Neuronal stem cell (in vitro differentiated cells): ENCODE measurements at regions not wholly inside any gene's neighbourhood (a gene's known extent, or its start where the extent isn't known, plus 50 kb on each side); places are given as distances from the start of the nearest gene placed in this dataset.

ENCODE experiments used
- DNase-seq: peaks from one replicate; pipeline ENCODE4 v3.0.0-alpha.2; 2013; ENCODE audit warnings: low spot score
- H2AFZ ChIP-seq: one replicate; pipeline ENCODE4 v1.6.1; 2013; ENCODE audit warnings: mild to moderate bottlenecking, low read length, inconsistent platforms
- H2AK5ac ChIP-seq: 2 replicates; pipeline ENCODE4 v1.6.1; 2013; ENCODE audit warnings: low read depth, mild to moderate bottlenecking, inconsistent platforms, low read length, moderate library complexity, mixed read lengths
- H2BK120ac ChIP-seq: 2 replicates; pipeline ENCODE4 v1.6.1; 2013; ENCODE audit warnings: low read depth, mild to moderate bottlenecking, inconsistent platforms, low read length, moderate library complexity, mixed read lengths
- H2BK12ac ChIP-seq: one replicate; pipeline ENCODE4 v1.6.1; 2013; ENCODE audit warnings: low read length, inconsistent platforms
- H2BK15ac ChIP-seq: 2 replicates; pipeline ENCODE4 v1.6.1; 2013; ENCODE audit warnings: mild to moderate bottlenecking, low read length, inconsistent platforms, mixed read lengths
- H2BK5ac ChIP-seq: one replicate; pipeline ENCODE4 v1.6.1; 2013; ENCODE audit warnings: inconsistent platforms, mild to moderate bottlenecking, low read length, moderate library complexity
- H3K14ac ChIP-seq: one replicate; pipeline ENCODE4 v1.6.1; 2013; ENCODE audit warnings: low read length, inconsistent platforms
- H3K18ac ChIP-seq: 2 replicates; pipeline ENCODE4 v1.6.1; 2013; ENCODE audit warnings: low read length, inconsistent platforms
- H3K23ac ChIP-seq: 2 replicates; pipeline ENCODE4 v1.6.1; 2013; ENCODE audit warnings: low read depth, mild to moderate bottlenecking, mixed read lengths, low read length, inconsistent platforms; ENCODE audit not compliant: poor library complexity
- H3K27ac ChIP-seq: replicated peaks from 3 replicates; pipeline ENCODE4 v1.5.1; 2013; ENCODE audit warnings: low read length, inconsistent platforms
- H3K27me3 ChIP-seq, 3 experiments: 2 replicates each; pipeline ENCODE4 v1.6.1; 2013; ENCODE audit warnings: low read length in 3 of 3, mild to moderate bottlenecking in 2 of 3, inconsistent platforms in 1 of 3, low read depth in 1 of 3, mixed read lengths in 1 of 3, moderate library complexity in 1 of 3; ENCODE audit not compliant: control insufficient read depth in 3 of 3, insufficient read depth in 3 of 3
- H3K36me3 ChIP-seq, 2 donors: replicated peaks in 1 of 2; 2 replicates each; pipeline ENCODE4 v1.6.1; 2013; ENCODE audit warnings: low read length in 2 of 2; ENCODE audit not compliant: control insufficient read depth in 2 of 2, insufficient read depth in 2 of 2
- H3K4ac ChIP-seq: 2 replicates; pipeline ENCODE4 v1.6.1; 2013; ENCODE audit warnings: inconsistent platforms, mild to moderate bottlenecking, low read length, moderate library complexity
- H3K4me1 ChIP-seq, 2 donors: 1 replicate in 1 of 2; 2 replicates in 1 of 2; pipeline ENCODE4 v1.6.1; 2013; ENCODE audit warnings: low read length in 2 of 2, low read depth in 1 of 2; ENCODE audit not compliant: control insufficient read depth in 2 of 2, insufficient read depth in 1 of 2
- H3K4me2 ChIP-seq: one replicate; pipeline ENCODE4 v1.6.1; 2013; ENCODE audit warnings: mild to moderate bottlenecking, low read length, inconsistent platforms; ENCODE audit not compliant: insufficient read depth, poor library complexity, severe bottlenecking
- H3K4me3 ChIP-seq, 2 donors: 2 replicates each; pipeline ENCODE4 v1.5.1; 2013; ENCODE audit warnings: low read length in 2 of 2, mild to moderate bottlenecking in 2 of 2, inconsistent platforms in 1 of 2, moderate library complexity in 1 of 2
- H3K79me1 ChIP-seq: one replicate; pipeline ENCODE4 v1.6.1; 2013; ENCODE audit warnings: low read depth, mild to moderate bottlenecking, inconsistent platforms, low read length, moderate library complexity
- H3K9ac ChIP-seq: one replicate; pipeline ENCODE4 v1.6.1; 2013; ENCODE audit warnings: mild to moderate bottlenecking, low read depth, low read length, inconsistent platforms; ENCODE audit not compliant: poor library complexity
- H3K9me3 ChIP-seq, 2 donors: replicated peaks in 1 of 2; 2 replicates each; pipeline versions ENCODE3 to v1.6.1; 2013; ENCODE audit warnings: low read length in 2 of 2, mild to moderate bottlenecking in 2 of 2, inconsistent platforms in 1 of 2, low read depth in 1 of 2, mixed read lengths in 1 of 2, moderate library complexity in 1 of 2; ENCODE audit not compliant: control insufficient read depth in 2 of 2, insufficient read depth in 1 of 2
- H4K8ac ChIP-seq: one replicate; pipeline ENCODE4 v1.6.1; 2013; ENCODE audit warnings: low read depth, mild to moderate bottlenecking, inconsistent platforms, low read length, moderate library complexity
- H4K91ac ChIP-seq: one replicate; pipeline ENCODE4 v1.6.1; 2013; ENCODE audit warnings: low read length, low read depth, mild to moderate bottlenecking, inconsistent platforms; ENCODE audit not compliant: poor library complexity
- WGBS, 2 donors: extraction: QIAGEN DNeasy Blood & Tissue Kit; methylation state at CpG; one replicate each; pipeline ENCODE4 v1.1.7; 2013; ENCODE audit warnings: missing lambda C conversion rate in 2 of 2, mixed read lengths in 1 of 2; ENCODE audit not compliant: insufficient read length in 2 of 2, insufficient replicate concordance in 1 of 2; ENCODE audit errors: extremely low coverage in 2 of 2; 5-methylcytosine and 5-hydroxymethylcytosine counted together

DNA sequence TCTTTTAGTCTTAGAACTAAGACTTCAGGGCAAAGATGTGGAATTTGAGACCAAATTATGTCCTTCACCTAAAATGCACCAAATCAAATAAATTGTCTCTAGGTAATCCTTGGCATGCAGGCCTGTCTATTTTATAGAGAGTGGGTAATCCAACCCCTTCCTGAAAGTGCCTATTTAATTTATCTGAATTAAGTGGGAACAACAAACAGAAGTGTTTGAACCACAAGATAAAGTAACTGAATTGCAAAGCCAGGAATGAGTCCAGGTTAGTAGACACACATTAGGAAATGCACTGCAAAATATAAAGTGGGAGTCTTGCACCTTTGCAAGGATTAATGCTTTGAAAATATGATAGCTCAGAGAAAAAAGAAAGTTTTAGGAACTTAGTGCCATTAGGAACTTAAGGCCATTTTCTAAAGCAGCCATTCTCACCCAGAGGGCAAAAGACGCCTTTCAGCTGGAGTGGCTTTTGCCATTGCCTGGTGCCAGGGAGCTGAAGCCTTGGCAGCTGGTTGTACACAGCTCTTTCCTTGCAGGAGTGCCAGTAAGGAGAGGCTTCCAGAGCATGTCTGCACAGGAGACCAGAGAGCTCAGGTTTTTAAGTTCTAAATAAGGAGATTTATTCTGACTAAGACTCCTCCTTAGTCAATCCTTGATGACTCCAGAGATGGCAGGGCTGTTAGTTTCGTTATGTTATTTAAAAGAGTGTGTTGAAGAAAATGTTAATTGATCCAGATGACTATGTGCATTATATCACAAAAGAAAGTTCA, 151.7 kb upstream of the ELL2 start:
- WGBS, 2 donors, result no CpG with 5 or more reads among the region's 2 CpGs
- H3K23ac ChIP-seq, result no peak overlapping the region

DNA sequence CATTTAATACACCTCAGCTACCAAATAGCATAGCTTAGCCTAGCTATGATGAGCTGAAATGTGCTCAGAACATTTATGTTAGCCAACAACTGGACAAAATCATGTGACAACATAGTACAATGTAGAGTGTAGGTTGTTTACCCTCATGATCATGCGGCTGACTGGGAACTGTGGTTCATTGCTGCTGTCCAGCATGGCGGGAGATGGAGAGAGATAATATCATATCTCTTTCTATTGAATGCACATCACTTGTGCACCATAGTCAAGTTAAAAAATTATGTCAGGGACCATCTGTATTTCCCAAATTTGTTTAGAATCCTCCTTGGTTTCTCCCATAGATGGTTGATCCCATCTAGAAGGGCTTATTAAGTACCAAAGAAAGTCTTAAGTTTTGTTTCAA, 151.1 kb upstream of the ELL2 start:
- no peaks in the 10 kb centered on the region for H3K79me1 ChIP-seq
- no peak overlapping the region for H2BK120ac ChIP-seq
- H3K4me3 ChIP-seq, result no peak overlapping the region
- H3K27me3 ChIP-seq, result no peaks in the 10 kb centered on the region
- no peak overlapping the region for H2BK12ac ChIP-seq
- H3K23ac ChIP-seq, result no peak overlapping the region
- H2BK15ac ChIP-seq, result no peak overlapping the region
- H3K4me2 ChIP-seq, result no peak overlapping the region
- no peak overlapping the region for H3K4ac ChIP-seq
- DNase-seq, result no peak
- H2AK5ac ChIP-seq, result no peak overlapping the region
- H3K9me3 ChIP-seq, result no peaks in the 10 kb centered on the region
- no peaks in the 10 kb centered on the region for H3K4me1 ChIP-seq
- H3K14ac ChIP-seq, result no peak overlapping the region
- no peak overlapping the region for H2AFZ ChIP-seq
- WGBS, 2 donors, result no CpG with 5 or more reads among the region's 2 CpGs
- no peak overlapping the region for H4K8ac ChIP-seq
- H4K91ac ChIP-seq, result no peak overlapping the region
- no peak overlapping the region for H3K18ac ChIP-seq
- no peak overlapping the region for H3K9ac ChIP-seq
- no peak overlapping the region for H2BK5ac ChIP-seq
- H3K27ac ChIP-seq, result no peak overlapping the region
- H3K36me3 ChIP-seq, result no peaks in the 10 kb centered on the region

More for the DNA sequence above, 151.7 kb upstream of the ELL2 start:
- Histone ChIP-seq H4K8ac (no peak overlapping the region), H3K18ac (no peak overlapping the region), H3K36me3 (no peaks in the 10 kb centered on the region), H4K91ac (no peak overlapping the region), H3K4me3 (no peak overlapping the region), H2BK5ac (no peak overlapping the region), H3K14ac (no peak overlapping the region), H3K27me3 (no peaks in the 10 kb centered on the region), H3K4me1 (peaks cover 0 to 2% of the 10 kb centered on the region in 2 donors), H3K79me1 (no peaks in the 10 kb centered on the region), H3K9ac (no peak overlapping the region), H2AK5ac (no peak overlapping the region), H2BK120ac (no peak overlapping the region), H3K27ac (no peak overlapping the region), H2BK15ac (no peak overlapping the region), H2BK12ac (no peak overlapping the region), H3K9me3 (no peaks in the 10 kb centered on the region), H2AFZ (no peak overlapping the region), H3K4me2 (no peak overlapping the region), H3K4ac (no peak overlapping the region)
- no peak for DNase-seq

DNA sequence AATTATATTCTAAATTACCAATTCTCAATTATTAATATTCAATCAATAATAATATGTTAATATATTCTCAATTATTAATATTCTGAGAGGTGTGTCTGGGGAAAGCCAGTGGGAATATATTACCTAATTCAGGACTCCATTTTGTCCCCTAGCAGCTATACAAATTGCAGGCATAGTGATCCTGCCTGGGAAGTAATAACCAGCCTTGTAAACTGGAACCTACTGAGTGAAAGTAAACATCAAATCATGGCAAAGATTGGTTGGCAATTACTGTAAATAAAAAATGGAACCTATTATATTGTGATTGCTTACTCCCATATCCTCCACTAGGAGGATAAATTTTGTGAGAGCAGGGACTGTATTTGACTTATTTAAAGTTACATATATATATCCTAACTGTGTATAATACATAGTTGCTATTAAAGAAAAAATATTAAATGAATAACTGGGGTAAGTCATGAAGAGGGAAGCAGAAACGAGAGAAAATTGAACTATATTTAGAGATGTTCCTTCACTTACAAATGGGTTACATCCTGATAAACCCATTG, 150.5 kb upstream of the ELL2 start:
- H3K27me3 ChIP-seq, result no peaks in the 10 kb centered on the region
- DNase-seq, result no peak
- no CpG with 5 or more reads among the region's 1 CpG for WGBS, 2 donors
- no peak overlapping the region for H4K91ac ChIP-seq
- no peaks in the 10 kb centered on the region for H3K9me3 ChIP-seq
- H2BK5ac ChIP-seq, result no peak overlapping the region
- no peak overlapping the region for H2AFZ ChIP-seq
- H3K4me2 ChIP-seq, result no peak overlapping the region
- no peak overlapping the region for H2BK120ac ChIP-seq
- no peak overlapping the region for H2BK12ac ChIP-seq
- H3K23ac ChIP-seq, result no peak overlapping the region
- H3K14ac ChIP-seq, result no peak overlapping the region
- no peaks in the 10 kb centered on the region for H3K36me3 ChIP-seq
- H3K4me1 ChIP-seq, result no peaks in the 10 kb centered on the region
- no peak overlapping the region for H3K4me3 ChIP-seq
- no peak overlapping the region for H2AK5ac ChIP-seq
- H2BK15ac ChIP-seq, result no peak overlapping the region
- no peak overlapping the region for H3K27ac ChIP-seq
- no peak overlapping the region for H3K4ac ChIP-seq
- no peaks in the 10 kb centered on the region for H3K79me1 ChIP-seq
- no peak overlapping the region for H3K9ac ChIP-seq
- H3K18ac ChIP-seq, result no peak overlapping the region
- H4K8ac ChIP-seq, result no peak overlapping the region

DNA sequence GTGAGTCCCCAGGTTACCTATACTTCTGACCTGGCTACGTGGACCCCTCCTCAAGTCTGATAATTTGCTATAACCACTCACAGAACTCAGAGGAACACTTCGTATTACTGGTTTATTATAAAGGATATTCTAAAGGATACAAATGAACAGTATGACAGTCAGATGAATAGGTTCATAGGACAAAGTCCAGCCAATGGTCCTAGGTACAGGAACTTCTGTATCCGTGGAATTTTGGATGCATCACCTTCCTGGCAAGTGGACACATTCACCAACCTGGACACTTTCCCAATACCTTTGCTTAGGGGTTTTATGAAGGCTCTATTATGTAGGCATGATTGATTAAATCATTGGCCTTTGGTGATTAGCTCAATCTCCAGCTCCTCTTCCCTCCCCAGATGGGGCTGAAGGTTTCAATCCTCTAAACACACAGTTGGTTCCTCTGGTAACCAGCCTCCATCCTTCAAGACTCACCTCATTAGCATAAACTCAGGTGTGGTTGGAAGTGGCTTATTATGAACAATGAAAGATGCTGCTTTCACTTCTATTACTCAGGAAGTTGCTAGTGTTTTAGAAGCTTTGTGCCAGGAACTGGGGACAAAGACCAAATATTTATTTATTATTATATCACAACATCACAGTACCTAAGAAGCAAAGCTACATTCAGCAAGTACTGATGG, 149.6 kb upstream of the ELL2 start:
- H3K36me3 ChIP-seq, result no peaks in the 10 kb centered on the region
- no peak for DNase-seq
- no peak overlapping the region for H2AK5ac ChIP-seq
- no peak overlapping the region for H3K27ac ChIP-seq
- H3K4me2 ChIP-seq, result no peak overlapping the region
- H2BK12ac ChIP-seq, result no peak overlapping the region
- H3K18ac ChIP-seq, result no peak overlapping the region
- no peak overlapping the region for H4K91ac ChIP-seq
- no peaks in the 10 kb centered on the region for H3K4me1 ChIP-seq
- H2BK15ac ChIP-seq, result no peak overlapping the region
- H3K27me3 ChIP-seq, result no peaks in the 10 kb centered on the region
- no peaks in the 10 kb centered on the region for H3K79me1 ChIP-seq
- no CpG with 5 or more reads among the region's 3 CpGs for WGBS, 2 donors
- H2BK5ac ChIP-seq, result no peak overlapping the region
- H3K4me3 ChIP-seq, result no peak overlapping the region
- H2BK120ac ChIP-seq, result no peak overlapping the region
- no peaks in the 10 kb centered on the region for H3K9me3 ChIP-seq
- no peak overlapping the region for H3K9ac ChIP-seq
- no peak overlapping the region for H3K4ac ChIP-seq
- H3K23ac ChIP-seq, result no peak overlapping the region
- no peak overlapping the region for H3K14ac ChIP-seq
- no peak overlapping the region for H4K8ac ChIP-seq
- no peak overlapping the region for H2AFZ ChIP-seq
